ENCODE measurements at regions not wholly inside any gene's neighbourhood (a gene's known extent, or its start where the extent isn't known, plus 50 kb on each side); places are given as distances from the start of the nearest gene placed in this dataset.

DNA sequence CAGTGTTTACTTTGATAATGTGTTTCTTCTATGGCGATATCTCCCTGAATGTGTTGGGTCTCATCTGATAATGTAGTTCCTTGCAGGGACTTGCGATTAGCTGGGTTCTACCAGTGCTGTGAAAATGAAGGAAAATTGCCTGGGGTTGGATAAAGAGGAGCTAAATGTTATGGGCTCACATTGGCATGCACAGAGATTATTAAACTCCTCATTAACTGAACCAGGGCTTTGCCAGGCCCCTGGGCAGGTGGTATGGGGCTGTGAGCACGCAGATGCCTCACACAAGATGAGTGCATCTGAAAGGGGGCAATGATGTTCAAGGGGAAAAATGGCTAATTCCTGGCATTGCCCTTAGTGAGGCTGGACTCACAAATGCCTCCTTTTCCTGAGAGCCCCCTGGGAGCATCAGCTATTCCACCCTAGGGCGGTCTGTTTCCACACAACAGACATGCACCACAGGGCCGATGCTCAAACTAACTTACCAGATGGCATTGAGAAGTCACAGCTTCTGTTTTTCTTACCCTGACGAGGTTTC is 321.1 kb downstream of the SEC16B start:
- TF ChIP-seq, protein P1, sequence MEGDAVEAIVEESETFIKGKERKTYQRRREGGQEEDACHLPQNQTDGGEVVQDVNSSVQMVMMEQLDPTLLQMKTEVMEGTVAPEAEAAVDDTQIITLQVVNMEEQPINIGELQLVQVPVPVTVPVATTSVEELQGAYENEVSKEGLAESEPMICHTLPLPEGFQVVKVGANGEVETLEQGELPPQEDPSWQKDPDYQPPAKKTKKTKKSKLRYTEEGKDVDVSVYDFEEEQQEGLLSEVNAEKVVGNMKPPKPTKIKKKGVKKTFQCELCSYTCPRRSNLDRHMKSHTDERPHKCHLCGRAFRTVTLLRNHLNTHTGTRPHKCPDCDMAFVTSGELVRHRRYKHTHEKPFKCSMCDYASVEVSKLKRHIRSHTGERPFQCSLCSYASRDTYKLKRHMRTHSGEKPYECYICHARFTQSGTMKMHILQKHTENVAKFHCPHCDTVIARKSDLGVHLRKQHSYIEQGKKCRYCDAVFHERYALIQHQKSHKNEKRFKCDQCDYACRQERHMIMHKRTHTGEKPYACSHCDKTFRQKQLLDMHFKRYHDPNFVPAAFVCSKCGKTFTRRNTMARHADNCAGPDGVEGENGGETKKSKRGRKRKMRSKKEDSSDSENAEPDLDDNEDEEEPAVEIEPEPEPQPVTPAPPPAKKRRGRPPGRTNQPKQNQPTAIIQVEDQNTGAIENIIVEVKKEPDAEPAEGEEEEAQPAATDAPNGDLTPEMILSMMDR (IDR thresholded peaks at IDR 0.05; ENCODE audit: low read depth, low read length), result no peak
- TF ChIP-seq POLR2A (IDR thresholded peaks at IDR 0.05; ENCODE audit: extremely low read depth, insufficient read length), result no peak
